ENCODE measurements at regions not wholly inside any gene's neighbourhood (a gene's known extent, or its start where the extent isn't known, plus 50 kb on each side); places are given as distances from the start of the nearest gene placed in this dataset.

GRCh38 chr18:73920033-73920432 lies 227.6 kb downstream of the FBXO15 start:
- no peak overlapping the region for H3K4me3 Mint-ChIP-seq
- Histone ChIP-seq H3T11ph (ENCODE audit: low read length) (no peak overlapping the region), H3K14ac (ENCODE audit: insufficient read depth, low read length) (no peak overlapping the region), H3K79me2 (ENCODE audit: insufficient read depth, low read length) (no peaks in the 10 kb centered on the region), H3K79me1 (ENCODE audit: insufficient read depth, low read depth, low read length, poor library complexity, severe bottlenecking) (no peaks in the 10 kb centered on the region), H4K8ac (replicated peaks; ENCODE audit: insufficient read length, low read depth, low read length) (no peak overlapping the region), H3K4ac (ENCODE audit: low read depth, low read length) (no peak overlapping the region), H2BK20ac (ENCODE audit: low read depth, low read length, poor library complexity, severe bottlenecking) (no peak overlapping the region), H3K4me1 (ENCODE audit: insufficient read depth, low read length) (no peaks in the 10 kb centered on the region), H4K91ac (ENCODE audit: insufficient read length, low read depth, low read length) (no peak overlapping the region), H3K23me2 (ENCODE audit: insufficient read length, low read depth, low read length, poor library complexity, severe bottlenecking) (no peaks in the 10 kb centered on the region), H3K27ac (ENCODE audit: insufficient read length, low read depth, low read length) (no peak overlapping the region), H2BK12ac (ENCODE audit: insufficient read length, low read depth, low read length) (no peak overlapping the region), H2BK120ac (ENCODE audit: low read depth, low read length, poor library complexity, severe bottlenecking) (no peak overlapping the region), H2BK15ac (ENCODE audit: low read depth, low read length) (no peak overlapping the region), H4K20me1 (ENCODE audit: control insufficient read depth, insufficient read depth, insufficient read length) (no peaks in the 10 kb centered on the region), H3K56ac (ENCODE audit: insufficient read length, low read depth, low read length) (no peak overlapping the region), H3K23ac (ENCODE audit: insufficient read length, low read depth, low read length) (no peak overlapping the region), H4K5ac (ENCODE audit: insufficient read length, low read depth, low read length) (no peak overlapping the region), H3K9me3 (ENCODE audit: control insufficient read depth, low read depth, low read length) (no peaks in the 10 kb centered on the region), H3K27me3 (ENCODE audit: insufficient read depth, low read length) (no peaks in the 10 kb centered on the region), H2AFZ (ENCODE audit: low read length) (no peak overlapping the region), H3K18ac (ENCODE audit: insufficient read length, low read depth, low read length) (no peak overlapping the region), H3K9ac (ENCODE audit: extremely low read depth, insufficient read length, low read length) (no peak overlapping the region), H2BK5ac (ENCODE audit: insufficient read length, low read length) (no peak overlapping the region), H3K4me2 (ENCODE audit: insufficient read depth, insufficient read length, low read length) (no peak overlapping the region), H2AK5ac (ENCODE audit: insufficient read length, low read length) (no peak overlapping the region)
- no peaks in the 10 kb centered on the region for H3K27me3 Mint-ChIP-seq (ENCODE audit: low read depth)
- no CpG with 5 or more reads among the region's 2 CpGs for WGBS (ENCODE audit: extremely low coverage, insufficient read length, low lambda C conversion rate)
- H3K9me3 Mint-ChIP-seq, result no peaks in the 10 kb centered on the region; a peak in 1 of 5 replicates
- peaks cover 0 to 8% of the 10 kb centered on the region in 2 experiments; a peak in 3 of 4 replicates for H3K4me1 Mint-ChIP-seq
- no peak for TF ChIP-seq CTCF (conservative IDR thresholded peaks at IDR 0.05)
- DNase-seq, result no peak
- H3K36me3 Mint-ChIP-seq (ENCODE audit: insufficient read depth in 1 of 3, low read depth in 3 of 3), result no peaks in the 10 kb centered on the region; a peak in 1 of 7 replicates
- no peak overlapping the region for H3K27ac Mint-ChIP-seq

Data from H9 (cell line).